ENCODE measurements at regions not wholly inside any gene's neighbourhood (a gene's known extent, or its start where the extent isn't known, plus 50 kb on each side); places are given as distances from the start of the nearest gene placed in this dataset.

GRCh38 chr7:46107610-46108217, 186.6 kb upstream of the IGFBP3 start:
- intact Hi-C loops (cut with DNase I): no loop called here
- 66 to 71% (median 68%) methylated on average over 7 of the region's 7 CpGs for WGBS, 4 donors
- TF ChIP-seq CTCF (IDR thresholded peaks at IDR 0.05): no peak
- TF ChIP-seq POLR2A (IDR thresholded peaks at IDR 0.05): no peak

GRCh38 chr7:46100521-46100920, 179.4 kb upstream of the IGFBP3 start:
- no peak for DNase-seq
- Histone ChIP-seq H3K4me3 (no peak overlapping the region), H3K27me3 (no peaks in the 10 kb centered on the region), H3K4me1 (replicated peaks in 1 of 2) (no peaks in the 10 kb centered on the region), H3K9me3 (replicated peaks in 1 of 3) (no peaks in the 10 kb centered on the region), H3K27ac (no peak overlapping the region), H3K36me3 (replicated peaks in 1 of 2) (no peaks in the 10 kb centered on the region)
- no peak for TF ChIP-seq CTCF (IDR thresholded peaks at IDR 0.05)
- TF ChIP-seq POLR2A (IDR thresholded peaks at IDR 0.05): no peak
- WGBS, 4 donors: 83 to 97% (median 91%) methylated on average over 1 of the region's 1 CpG
- intact Hi-C loops (cut with DNase I): no loop called here

More at GRCh38 chr7:46107610-46108217, 186.6 kb upstream of the IGFBP3 start:
- H3K4me1 ChIP-seq (replicated peaks in 1 of 2): no peaks in the 10 kb centered on the region
- DNase-seq: no peak
- H3K9me3 ChIP-seq (replicated peaks in 1 of 3): no peaks in the 10 kb centered on the region
- no peaks in the 10 kb centered on the region for H3K36me3 ChIP-seq (replicated peaks in 1 of 2)
- H3K4me3 ChIP-seq: no peak overlapping the region
- H3K27ac ChIP-seq: no peak overlapping the region
- no peaks in the 10 kb centered on the region for H3K27me3 ChIP-seq

GRCh38 chr7:46099076-46099475, 178.0 kb upstream of the IGFBP3 start:
- no peaks in the 10 kb centered on the region for H3K27me3 ChIP-seq
- no peak for DNase-seq
- H3K27ac ChIP-seq: no peak overlapping the region
- H3K36me3 ChIP-seq (replicated peaks in 1 of 2): no peaks in the 10 kb centered on the region
- intact Hi-C loops (cut with DNase I): no loop called here
- TF ChIP-seq CTCF (IDR thresholded peaks at IDR 0.05) (no peak), POLR2A (IDR thresholded peaks at IDR 0.05) (no peak)
- H3K9me3 ChIP-seq (replicated peaks in 1 of 3): no peaks in the 10 kb centered on the region
- WGBS, 4 donors: 61 to 73% (median 66%) methylated on average over 1 of the region's 1 CpG
- no peaks in the 10 kb centered on the region for H3K4me1 ChIP-seq (replicated peaks in 1 of 2)
- H3K4me3 ChIP-seq: no peak overlapping the region

GRCh38 chr7:46091071-46091470, 170.0 kb upstream of the IGFBP3 start:
- no peaks in the 10 kb centered on the region for H3K27me3 ChIP-seq
- H3K27ac ChIP-seq: no peak overlapping the region
- no peak for TF ChIP-seq CTCF (IDR thresholded peaks at IDR 0.05)
- TF ChIP-seq POLR2A (IDR thresholded peaks at IDR 0.05): no peak
- DNase-seq: no peak
- intact Hi-C loops (cut with DNase I): no loop called here
- WGBS, 4 donors: 43 to 72% (median 58%) methylated on average over 1 of the region's 1 CpG
- H3K36me3 ChIP-seq (replicated peaks in 1 of 2): no peaks in the 10 kb centered on the region
- no peak overlapping the region for H3K4me3 ChIP-seq
- H3K9me3 ChIP-seq (replicated peaks in 1 of 3): no peaks in the 10 kb centered on the region
- no peaks in the 10 kb centered on the region for H3K4me1 ChIP-seq (replicated peaks in 1 of 2)

All from adrenal gland (tissue), 9 donors.